ENCODE measurements at regions not wholly inside any gene's neighbourhood (a gene's known extent, or its start where the extent isn't known, plus 50 kb on each side); places are given as distances from the start of the nearest gene placed in this dataset.

DNA sequence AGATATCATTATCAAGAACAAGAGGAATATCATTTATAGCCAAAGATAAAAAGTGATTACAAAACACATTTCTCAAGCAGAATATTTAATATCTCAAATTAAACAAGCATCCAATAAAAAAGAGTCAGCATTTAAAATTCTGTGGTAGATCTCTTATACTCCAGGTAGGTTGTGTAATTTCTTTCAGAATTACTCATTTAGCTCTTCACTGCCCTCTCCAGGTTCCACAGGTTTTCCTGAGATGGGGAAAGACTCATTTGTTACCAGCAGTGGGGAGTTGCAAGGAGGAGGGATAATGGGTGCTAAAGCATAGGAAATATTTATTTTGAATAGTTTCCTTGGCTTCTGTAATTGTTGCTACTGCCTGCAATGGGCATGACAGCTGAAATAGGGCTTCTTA, 83.1 kb upstream of the RASGRP1 start:
- Histone ChIP-seq H3K27ac (ENCODE audit: low read depth, low read length) (no peak overlapping the region), H3K36me3 (ENCODE audit: insufficient read depth, low read length) (no peaks in the 10 kb centered on the region), H3K4me3 (ENCODE audit: insufficient read depth, low read length) (no peak overlapping the region), H2AFZ (ENCODE audit: low read length) (no peak overlapping the region), H3K79me2 (ENCODE audit: insufficient read depth, low read length) (no peaks in the 10 kb centered on the region), H4K20me1 (ENCODE audit: insufficient read depth, low read length) (no peaks in the 10 kb centered on the region), H3K4me1 (ENCODE audit: insufficient read depth, low read length) (no peaks in the 10 kb centered on the region), H3K9me3 (ENCODE audit: low read depth, low read length) (peaks cover 2% of the 10 kb centered on the region), H3K4me2 (ENCODE audit: insufficient read depth, low read length) (no peak overlapping the region), H3K27me3 (ENCODE audit: insufficient read depth, low read length) (peaks cover 49% of the 10 kb centered on the region)
- DNase-seq (ENCODE audit: insufficient read length, low spot score, missing footprints), result no peak
- TF ChIP-seq CTCF (IDR thresholded peaks at IDR 0.05; ENCODE audit: extremely low read depth, low read depth, low read length), result peak; percentile 44

DNA sequence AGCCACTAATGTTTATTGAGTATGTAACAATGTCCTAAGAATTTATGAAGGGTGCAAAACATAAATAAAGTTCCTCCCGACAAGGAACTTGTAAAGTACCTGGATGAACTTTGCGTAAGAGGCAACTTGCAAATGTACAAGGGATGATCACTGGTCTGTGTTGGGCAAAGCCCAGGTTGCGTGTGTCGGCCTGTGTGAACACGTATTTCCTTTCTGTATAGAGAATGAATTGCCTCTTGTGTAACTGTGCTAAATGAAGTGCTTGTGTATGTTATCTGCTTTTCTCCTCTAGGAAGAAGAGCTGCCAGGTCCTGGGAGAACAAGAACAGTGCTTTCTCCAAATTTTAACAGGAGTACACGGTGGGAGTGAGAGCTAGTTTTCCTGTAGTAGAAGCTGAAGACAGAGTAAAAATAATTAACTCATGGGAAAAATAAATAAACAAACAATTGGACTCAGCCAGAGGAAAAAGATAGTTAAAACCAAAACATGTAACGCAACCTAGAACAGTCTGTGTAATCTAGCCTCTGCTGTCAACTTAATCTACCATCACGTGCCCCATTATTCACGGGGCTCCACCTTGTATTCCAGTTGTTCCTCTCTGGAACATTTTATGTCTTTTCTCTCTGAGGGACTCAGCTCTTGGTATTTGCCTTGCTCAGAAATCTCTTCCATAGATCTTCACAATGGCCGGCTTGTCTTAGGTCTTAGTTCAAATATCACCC, 83.7 kb upstream of the RASGRP1 start:
- Histone ChIP-seq H3K4me2 (ENCODE audit: insufficient read depth, low read length) (no peak overlapping the region), H3K79me2 (ENCODE audit: insufficient read depth, low read length) (no peaks in the 10 kb centered on the region), H3K27ac (ENCODE audit: low read depth, low read length) (no peak overlapping the region), H3K36me3 (ENCODE audit: insufficient read depth, low read length) (no peaks in the 10 kb centered on the region), H3K4me3 (ENCODE audit: insufficient read depth, low read length) (no peak overlapping the region), H3K9me3 (ENCODE audit: low read depth, low read length) (peaks cover 2% of the 10 kb centered on the region), H4K20me1 (ENCODE audit: insufficient read depth, low read length) (no peaks in the 10 kb centered on the region), H3K4me1 (ENCODE audit: insufficient read depth, low read length) (no peaks in the 10 kb centered on the region), H3K27me3 (ENCODE audit: insufficient read depth, low read length) (peaks cover 52% of the 10 kb centered on the region), H2AFZ (ENCODE audit: low read length) (no peak overlapping the region)
- TF ChIP-seq CTCF (IDR thresholded peaks at IDR 0.05; ENCODE audit: extremely low read depth, low read depth, low read length), result no peak
- DNase-seq (ENCODE audit: insufficient read length, low spot score, missing footprints), result no peak

- Histone ChIP-seq H3K79me2 (ENCODE audit: insufficient read depth, low read length) (no peaks in the 10 kb centered on the region), H4K20me1 (ENCODE audit: insufficient read depth, low read length) (no peaks in the 10 kb centered on the region), H3K9me3 (ENCODE audit: low read depth, low read length) (peaks cover 2% of the 10 kb centered on the region), H3K4me2 (ENCODE audit: insufficient read depth, low read length) (no peak overlapping the region), H3K36me3 (ENCODE audit: insufficient read depth, low read length) (no peaks in the 10 kb centered on the region), H3K4me1 (ENCODE audit: insufficient read depth, low read length) (no peaks in the 10 kb centered on the region), H3K4me3 (ENCODE audit: insufficient read depth, low read length) (no peak overlapping the region), H3K27me3 (ENCODE audit: insufficient read depth, low read length) (peaks cover 50% of the 10 kb centered on the region), H3K27ac (ENCODE audit: low read depth, low read length) (no peak overlapping the region), H2AFZ (ENCODE audit: low read length) (no peak overlapping the region)
- no peak for DNase-seq (ENCODE audit: insufficient read length, low spot score, missing footprints)
- TF ChIP-seq CTCF (IDR thresholded peaks at IDR 0.05; ENCODE audit: extremely low read depth, low read depth, low read length), result no peak
Observed at GRCh38 chr15:38650384-38650783, 85.8 kb upstream of the RASGRP1 start.

DNA sequence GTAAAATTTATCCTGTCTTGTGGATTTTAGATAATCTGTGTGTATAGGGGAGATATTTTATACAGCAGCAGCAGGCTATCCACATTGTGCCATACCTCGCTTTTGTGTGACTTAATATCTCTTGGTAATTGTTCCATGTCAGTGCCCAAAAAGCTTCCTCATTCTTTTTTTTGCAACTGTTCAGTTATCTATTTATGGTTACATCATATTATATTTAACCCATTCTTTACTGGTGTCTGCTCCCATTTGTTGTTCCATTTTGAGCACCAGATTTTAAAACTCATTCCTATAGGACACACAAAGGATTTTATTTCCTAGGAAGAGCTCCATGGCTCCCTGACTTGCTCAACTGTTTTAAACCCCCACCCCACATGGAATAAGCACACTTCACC, 86.3 kb upstream of the RASGRP1 start:
- H3K79me2 ChIP-seq (ENCODE audit: insufficient read depth, low read length), result no peaks in the 10 kb centered on the region
- H3K4me3 ChIP-seq (ENCODE audit: insufficient read depth, low read length), result no peak overlapping the region
- no peak for DNase-seq (ENCODE audit: insufficient read length, low spot score, missing footprints)
- no peak for TF ChIP-seq CTCF (IDR thresholded peaks at IDR 0.05; ENCODE audit: extremely low read depth, low read depth, low read length)
- peaks cover 2% of the 10 kb centered on the region for H3K9me3 ChIP-seq (ENCODE audit: low read depth, low read length)
- H3K4me1 ChIP-seq (ENCODE audit: insufficient read depth, low read length), result no peaks in the 10 kb centered on the region
- H3K27ac ChIP-seq (ENCODE audit: low read depth, low read length), result no peak overlapping the region
- H3K27me3 ChIP-seq (ENCODE audit: insufficient read depth, low read length), result peaks cover 50% of the 10 kb centered on the region
- no peak overlapping the region for H2AFZ ChIP-seq (ENCODE audit: low read length)
- no peaks in the 10 kb centered on the region for H4K20me1 ChIP-seq (ENCODE audit: insufficient read depth, low read length)
- H3K36me3 ChIP-seq (ENCODE audit: insufficient read depth, low read length), result no peaks in the 10 kb centered on the region
- no peak overlapping the region for H3K4me2 ChIP-seq (ENCODE audit: insufficient read depth, low read length)

Measured in osteoblast (primary cell).